Upper lobe of right lung (tissue), 1 donor: ENCODE measurements at regions not wholly inside any gene's neighbourhood (a gene's known extent, or its start where the extent isn't known, plus 50 kb on each side); places are given as distances from the start of the nearest gene placed in this dataset.

Source experiments
- ATAC-seq: fragments of 200-7000 bp; cut with Tn5 transposase; one replicate; pipeline ENCODE4 v1.9.1; 2020; ENCODE audit warnings: mild to moderate bottlenecking, moderate library complexity
- DNase-seq: peaks from one replicate; pipeline ENCODE4 v3.0.0-alpha.2; 2020
- H3K27ac ChIP-seq: fragments of 200-600 bp; one replicate; pipeline ENCODE4 v1.8.0; 2022
- H3K27me3 ChIP-seq: fragments of 200-600 bp; one replicate; pipeline ENCODE4 v1.8.0; 2022; ENCODE audit warnings: mild to moderate bottlenecking
- H3K36me3 ChIP-seq: fragments of 200-600 bp; one replicate; pipeline ENCODE4 v1.8.0; 2022
- H3K4me1 ChIP-seq: fragments of 200-600 bp; one replicate; pipeline ENCODE4 v1.8.0; 2022
- H3K4me3 ChIP-seq: fragments of 200-600 bp; one replicate; pipeline ENCODE4 v1.8.0; 2022; ENCODE audit warnings: mild to moderate bottlenecking
- H3K9me3 ChIP-seq: fragments of 200-600 bp; one replicate; pipeline ENCODE4 v1.8.0; 2022
- CTCF ChIP-seq: fragments of 200-600 bp; IDR thresholded peaks from one replicate; pipeline ENCODE4 v1.8.0; 2022; ENCODE audit warnings: antibody characterized with exemption
- intact Hi-C: fragments of 100-400 bp; cut with DNase I; formaldehyde crosslinking; loops from one replicate; pipeline ENCODE4 v1.11.0; 2022
- donor health status: DM: no; HTN: yes; CAD: no; lungs with severe emphysema.

- DNase-seq: no peak
- Histone ChIP-seq H3K4me3 (no peak overlapping the region), H3K36me3 (no peaks in the 10 kb centered on the region), H3K4me1 (no peaks in the 10 kb centered on the region), H3K27ac (no peak overlapping the region), H3K9me3 (peaks cover 12% of the 10 kb centered on the region), H3K27me3 (no peaks in the 10 kb centered on the region)
- intact Hi-C loops: no loop called here
- peak; percentile 19 for ATAC-seq
- no peak for TF ChIP-seq CTCF
Observed at GRCh38 chr15:46131876-46132275, 497.0 kb downstream of the SQOR start.

DNA sequence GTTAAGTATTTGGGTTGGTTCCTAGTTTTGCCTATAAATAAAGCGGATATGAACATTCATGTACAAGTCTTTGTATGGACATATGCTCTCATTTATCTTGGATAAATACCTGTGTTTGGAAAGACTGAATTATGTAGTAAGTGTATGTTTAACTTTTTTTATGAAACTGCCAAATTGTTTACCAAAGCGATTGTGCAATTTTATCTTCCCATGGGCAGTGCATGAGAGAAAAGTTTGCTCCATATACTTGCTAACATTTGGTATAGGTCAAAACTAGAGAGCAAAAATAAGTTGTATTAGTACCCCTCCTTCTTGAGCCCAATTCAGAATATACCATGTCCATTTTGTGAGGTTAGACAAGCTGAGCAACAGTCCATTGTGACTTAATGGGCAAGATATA lies 502.6 kb downstream of the SQOR start:
- intact Hi-C loops: no loop called here
- Histone ChIP-seq H3K4me1 (no peaks in the 10 kb centered on the region), H3K27ac (no peak overlapping the region), H3K4me3 (no peak overlapping the region), H3K36me3 (no peaks in the 10 kb centered on the region), H3K9me3 (peaks cover 7% of the 10 kb centered on the region), H3K27me3 (no peaks in the 10 kb centered on the region)
- no peak for ATAC-seq
- DNase-seq: no peak
- TF ChIP-seq CTCF: no peak

- DNase-seq (no peak), ATAC-seq (peak; percentile 25)
- Histone ChIP-seq H3K4me1 (no peaks in the 10 kb centered on the region), H3K9me3 (no peaks in the 10 kb centered on the region), H3K36me3 (no peaks in the 10 kb centered on the region), H3K27ac (no peak overlapping the region), H3K27me3 (no peaks in the 10 kb centered on the region), H3K4me3 (no peak overlapping the region)
- no peak for TF ChIP-seq CTCF
- intact Hi-C loops: no loop called here
Observed at GRCh38 chr15:46146002-46146401, 511.2 kb downstream of the SQOR start.

- Histone ChIP-seq H3K4me1 (no peaks in the 10 kb centered on the region), H3K27me3 (no peaks in the 10 kb centered on the region), H3K36me3 (no peaks in the 10 kb centered on the region), H3K4me3 (no peak overlapping the region), H3K9me3 (no peaks in the 10 kb centered on the region), H3K27ac (no peak overlapping the region)
- TF ChIP-seq CTCF: no peak
- no peak for DNase-seq
- ATAC-seq: no peak
- intact Hi-C loops: no loop called here
Observed at GRCh38 chr15:46146915-46147314, 512.1 kb downstream of the SQOR start.

GRCh38 chr15:46151786-46152185 lies 517.0 kb downstream of the SQOR start:
- Histone ChIP-seq H3K4me1 (no peaks in the 10 kb centered on the region), H3K27ac (no peak overlapping the region), H3K27me3 (no peaks in the 10 kb centered on the region), H3K4me3 (no peak overlapping the region), H3K9me3 (no peaks in the 10 kb centered on the region), H3K36me3 (no peaks in the 10 kb centered on the region)
- DNase-seq (no peak), ATAC-seq (no peak)
- intact Hi-C loops: no loop called here
- no peak for TF ChIP-seq CTCF

DNA sequence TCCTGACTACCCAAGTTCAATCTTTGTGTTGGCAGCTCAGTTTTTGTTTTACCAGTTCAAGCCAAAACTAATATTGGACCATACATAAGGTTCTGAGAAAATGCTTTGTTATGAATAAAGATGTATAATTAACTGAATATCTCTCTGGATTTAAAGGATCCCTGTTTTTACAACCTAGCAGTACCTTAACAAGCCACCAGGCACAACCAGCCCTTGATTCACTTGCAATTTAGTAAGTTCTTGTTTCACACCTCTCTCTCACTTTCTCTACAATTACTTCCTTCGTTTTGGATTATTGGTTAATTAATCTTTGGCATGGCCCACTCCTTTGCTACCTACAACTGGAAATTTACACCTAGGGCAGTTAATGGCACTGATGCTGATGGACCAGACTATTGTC lies 531.9 kb downstream of the SQOR start:
- H3K27ac ChIP-seq: no peak overlapping the region
- no peaks in the 10 kb centered on the region for H3K27me3 ChIP-seq
- no peaks in the 10 kb centered on the region for H3K36me3 ChIP-seq
- ATAC-seq (no peak), DNase-seq (no peak)
- intact Hi-C loops: no loop called here
- no peaks in the 10 kb centered on the region for H3K4me1 ChIP-seq
- H3K4me3 ChIP-seq: no peak overlapping the region
- TF ChIP-seq CTCF: no peak
- peaks cover 9% of the 10 kb centered on the region for H3K9me3 ChIP-seq
